HG02870 (cell line): ENCODE measurements at regions not wholly inside any gene's neighbourhood (a gene's known extent, or its start where the extent isn't known, plus 50 kb on each side); places are given as distances from the start of the nearest gene placed in this dataset.
"Not testable (repeated sequence)": the region's sequence is repeated elsewhere in the genome, so short reads cannot be mapped to it uniquely, and the experiment has no call there.

Source experiments
- ATAC-seq: cut with Tn5 transposase; IDR thresholded peaks from one replicate; pipeline ENCODE4 v1.9.1; 2021; ENCODE audit warnings: mild to moderate bottlenecking, moderate library complexity; ENCODE audit not compliant: unreplicated experiment

- ATAC-seq, result no peak
These were observed 909.1 kb downstream of the TRHDE start for GRCh38 chr12:73181244-73181643.

- ATAC-seq, result no peak
These were observed 913.2 kb downstream of the TRHDE start for GRCh38 chr12:73185403-73185802.

- ATAC-seq, result no peak
These were observed 914.1 kb downstream of the TRHDE start for GRCh38 chr12:73186272-73186671.

- no peak for ATAC-seq
These were observed 915.6 kb downstream of the TRHDE start for GRCh38 chr12:73187765-73188164.

- ATAC-seq, result no peak
These were observed 938.5 kb downstream of the TRHDE start for GRCh38 chr12:73210548-73211204.

- no peak for ATAC-seq
These were observed 948.8 kb downstream of the TRHDE start for GRCh38 chr12:73220951-73221350.

- no peak for ATAC-seq
These were observed 949.2 kb downstream of the TRHDE start for GRCh38 chr12:73221398-73221797.

GRCh38 chr12:73221836-73222235, 949.7 kb downstream of the TRHDE start:
- no peak for ATAC-seq

GRCh38 chr12:73225371-73225937, 953.3 kb downstream of the TRHDE start:
- no peak for ATAC-seq

GRCh38 chr12:73225941-73226340, 953.8 kb downstream of the TRHDE start:
- no peak for ATAC-seq

- ATAC-seq, result no peak
These were observed 954.4 kb downstream of the TRHDE start for GRCh38 chr12:73226593-73226992.

- ATAC-seq, result not testable (repeated sequence)
These were observed 956.7 kb downstream of the TRHDE start for GRCh38 chr12:73228828-73229227.

GRCh38 chr12:73235387-73235786, 963.2 kb downstream of the TRHDE start:
- no peak for ATAC-seq

- no peak for ATAC-seq
These were observed 967.9 kb downstream of the TRHDE start for GRCh38 chr12:73240110-73240509.

- no peak for ATAC-seq
These were observed 990.7 kb downstream of the TRHDE start for GRCh38 chr12:73262788-73263381.

- ATAC-seq, result no peak
These were observed 994.0 kb downstream of the TRHDE start for GRCh38 chr12:73266206-73266605.

- ATAC-seq, result no peak
These were observed 1002.8 kb downstream of the TRHDE start for GRCh38 chr12:73274976-73275375.

GRCh38 chr12:73277971-73278370, 1005.8 kb downstream of the TRHDE start:
- ATAC-seq, result no peak

GRCh38 chr12:73301530-73301929, 1029.4 kb downstream of the TRHDE start:
- ATAC-seq, result no peak

GRCh38 chr12:73307260-73307659, 1035.1 kb downstream of the TRHDE start:
- ATAC-seq, result no peak

GRCh38 chr12:73308079-73308478, 1035.9 kb downstream of the TRHDE start:
- ATAC-seq, result no peak

GRCh38 chr12:73308747-73309146, 1036.6 kb downstream of the TRHDE start:
- ATAC-seq, result no peak
